Heart left ventricle (tissue), 13 donors: ENCODE measurements at regions not wholly inside any gene's neighbourhood (a gene's known extent, or its start where the extent isn't known, plus 50 kb on each side); places are given as distances from the start of the nearest gene placed in this dataset.

Experiments used
- POLR2A ChIP-seq, 2 donors: fragments of 450-650 bp; IDR thresholded peaks; one replicate each; pipeline ENCODE4 v1.6.1; 2017; ENCODE audit warnings: antibody characterized with exemption in 2 of 2, mild to moderate bottlenecking in 2 of 2, moderate library complexity in 2 of 2
- TF ChIP-seq, protein P1 (sequence below), 12 donors: fragments of 200-600 bp; sonication (generic) in 4 of 12; IDR thresholded peaks; one replicate each; pipeline versions ENCODE4 v1.5.0 to v1.8.0; 2018 to 2022; ENCODE audit warnings: antibody characterized with exemption in 12 of 12, mild to moderate bottlenecking in 5 of 12
- donor health status: ischemic (EF 13 %, LVEDD 7.1; RV severe dilation, severe dysfunction).
- donor health status: DM: no; HTN: yes; CAD: no.
- donor health status: DM: no; HTN: no; CAD: no.
- donor health status: ischemic (EF 25% LVEDD 6.9; RV normal size, moderate dysfunction).
- donor health status: ischemic (EF 25% LVEDD 5.7; RV mildly dilated, moderate dysfunction).
- donor health status: ischemic (EF 35%, LVEDD 5.7; RV mildly dilated, moderate dysfunction).
- donor health status: nonischemic (EF 11% LVEDD 7.7; RV severe dilation, severe dysfunction).
- donor health status: DM: yes; HTN: yes; CAD: no.
- donor health status: PGD.
- donor health status: ischemic (EF 29% LVEDD 5.4; RV normal size, mild dysfunction).
- donor health status: nonischemic (EF 23%, LVEDD 6.1; RV moderate dilation, normal function).

DNA sequence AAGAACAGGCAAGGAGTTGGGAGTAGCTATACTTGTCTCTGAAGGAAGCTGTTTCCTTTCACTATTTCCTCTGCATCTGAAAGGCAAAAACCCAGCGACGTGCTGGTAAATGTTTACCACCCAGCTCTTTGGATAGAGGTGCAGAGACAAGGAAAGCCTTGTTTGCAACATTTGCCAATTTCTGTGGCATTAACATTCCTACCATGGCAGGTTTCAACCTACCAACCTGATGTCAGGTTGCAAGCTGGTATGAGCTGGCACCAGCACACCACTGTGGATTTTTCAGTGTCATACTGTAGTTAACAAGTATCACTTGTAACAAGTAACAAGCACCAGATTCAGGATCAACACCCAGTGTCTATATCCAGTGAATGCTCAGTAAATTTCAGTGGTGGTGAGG lies 294.8 kb upstream of the TMPO start:
- TF ChIP-seq, protein P1, sequence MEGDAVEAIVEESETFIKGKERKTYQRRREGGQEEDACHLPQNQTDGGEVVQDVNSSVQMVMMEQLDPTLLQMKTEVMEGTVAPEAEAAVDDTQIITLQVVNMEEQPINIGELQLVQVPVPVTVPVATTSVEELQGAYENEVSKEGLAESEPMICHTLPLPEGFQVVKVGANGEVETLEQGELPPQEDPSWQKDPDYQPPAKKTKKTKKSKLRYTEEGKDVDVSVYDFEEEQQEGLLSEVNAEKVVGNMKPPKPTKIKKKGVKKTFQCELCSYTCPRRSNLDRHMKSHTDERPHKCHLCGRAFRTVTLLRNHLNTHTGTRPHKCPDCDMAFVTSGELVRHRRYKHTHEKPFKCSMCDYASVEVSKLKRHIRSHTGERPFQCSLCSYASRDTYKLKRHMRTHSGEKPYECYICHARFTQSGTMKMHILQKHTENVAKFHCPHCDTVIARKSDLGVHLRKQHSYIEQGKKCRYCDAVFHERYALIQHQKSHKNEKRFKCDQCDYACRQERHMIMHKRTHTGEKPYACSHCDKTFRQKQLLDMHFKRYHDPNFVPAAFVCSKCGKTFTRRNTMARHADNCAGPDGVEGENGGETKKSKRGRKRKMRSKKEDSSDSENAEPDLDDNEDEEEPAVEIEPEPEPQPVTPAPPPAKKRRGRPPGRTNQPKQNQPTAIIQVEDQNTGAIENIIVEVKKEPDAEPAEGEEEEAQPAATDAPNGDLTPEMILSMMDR (IDR thresholded peaks at IDR 0.05): no peak
- TF ChIP-seq POLR2A (IDR thresholded peaks at IDR 0.05): no peak
